H1 (cell line): ENCODE measurements at regions not wholly inside any gene's neighbourhood (a gene's known extent, or its start where the extent isn't known, plus 50 kb on each side); places are given as distances from the start of the nearest gene placed in this dataset.

Experiments
- CTCF ChIA-PET: fragments of 300-600 bp; sonication (Branson Sonifier 250); formaldehyde crosslinking; loops from one replicate; lab custom pipeline; 2021; ENCODE audit not compliant: partially characterized antibody; lab: Charles Lee
- POLR2A ChIA-PET: fragments of 300-600 bp; sonication (Branson Sonifier 250); formaldehyde crosslinking; loops from one replicate; lab custom pipeline; 2021; ENCODE audit warnings: inconsistent platforms; ENCODE audit not compliant: partially characterized antibody; lab: Charles Lee
- DNase-seq, 2 experiments: peaks; one replicate each; pipeline versions ENCODE4 v3.0.0 to v3.0.0-alpha.2; 2010 to 2022; ENCODE audit warnings: low spot score in 2 of 2, low read depth in 1 of 2, mixed read lengths in 1 of 2
- FAIRE-seq: peaks from 2 replicates; lab custom pipeline; 2011; peaks lifted over from hg19 to GRCh38; lab: Jason Lieb, UNC
- H2AFZ ChIP-seq: 2 replicates; pipeline ENCODE4 v1.8.1; 2012; ENCODE audit warnings: low read length, inconsistent platforms
- H2AK5ac ChIP-seq: 2 replicates; pipeline ENCODE4 v1.6.1; 2013; ENCODE audit warnings: low read depth, low read length
- H2BK120ac ChIP-seq: replicated peaks from 2 replicates; pipeline ENCODE3; 2013; ENCODE audit warnings: low read depth, low read length, inconsistent platforms
- H2BK12ac ChIP-seq: 2 replicates; pipeline ENCODE4 v1.6.1; 2013; ENCODE audit warnings: low read depth, low read length
- H2BK15ac ChIP-seq: 2 replicates; pipeline ENCODE4 v1.6.1; 2013; ENCODE audit warnings: low read length
- H2BK20ac ChIP-seq: 2 replicates; pipeline ENCODE4 v1.6.1; 2013; ENCODE audit warnings: low read length
- H2BK5ac ChIP-seq: 2 replicates; pipeline ENCODE4 v1.6.1; 2013; ENCODE audit warnings: low read depth, low read length
- H3K14ac ChIP-seq: 2 replicates; pipeline ENCODE4 v1.6.1; 2013; ENCODE audit warnings: inconsistent platforms; ENCODE audit not compliant: insufficient read length
- H3K18ac ChIP-seq: 2 replicates; pipeline ENCODE4 v1.6.1; 2013; ENCODE audit warnings: low read length; ENCODE audit errors: extremely low read depth
- H3K23ac ChIP-seq: 2 replicates; pipeline ENCODE4 v1.6.1; 2013; ENCODE audit warnings: inconsistent platforms; ENCODE audit not compliant: insufficient read length
- H3K23me2 ChIP-seq: 2 replicates; pipeline ENCODE4 v1.6.1; 2013; ENCODE audit warnings: low read depth, low read length
- H3K27ac ChIP-seq: 2 replicates; pipeline ENCODE4 v1.6.1; 2011; ENCODE audit warnings: low read depth, low read length, inconsistent platforms
- H3K27me3 ChIP-seq, 4 experiments: replicated peaks in 1 of 4; 1 replicate in 1 of 4; 2 replicates in 3 of 4; pipeline versions ENCODE4 v1.6.1 to v1.8.1; 2011 to 2013; ENCODE audit warnings: low read length in 3 of 4, mild to moderate bottlenecking in 3 of 4, inconsistent platforms in 2 of 4, mixed read lengths in 2 of 4, moderate library complexity in 1 of 4; ENCODE audit not compliant: control insufficient read depth in 3 of 4, insufficient read depth in 3 of 4; ENCODE audit errors: extremely low read depth in 1 of 4
- H3K36me3 ChIP-seq, 4 experiments: 2 replicates each; pipeline versions ENCODE4 v1.6.1 to v1.8.1; 2011 to 2013; ENCODE audit warnings: mild to moderate bottlenecking in 4 of 4, low read length in 3 of 4, moderate library complexity in 2 of 4, control low read depth in 1 of 4, inconsistent platforms in 1 of 4; ENCODE audit not compliant: insufficient read depth in 4 of 4, control insufficient read depth in 2 of 4
- H3K4ac ChIP-seq: replicated peaks from 2 replicates; pipeline ENCODE3; 2013; ENCODE audit warnings: low read length, low read depth, mixed read lengths, inconsistent platforms; ENCODE audit not compliant: insufficient read length
- H3K4me1 ChIP-seq, 4 experiments: replicated peaks in 1 of 4; 1 replicate in 1 of 4; 2 replicates in 3 of 4; pipeline versions ENCODE4 v1.6.1 to v1.8.1; 2011 to 2013; ENCODE audit warnings: low read length in 3 of 4, inconsistent platforms in 2 of 4, mixed read lengths in 1 of 4; ENCODE audit not compliant: insufficient read depth in 4 of 4, control insufficient read depth in 3 of 4
- H3K4me2 ChIP-seq, 2 experiments: 2 replicates each; pipeline versions ENCODE4 v1.6.1 to v1.8.1; 2011 to 2013; ENCODE audit warnings: low read depth in 2 of 2, low read length in 2 of 2, control low read depth in 1 of 2, inconsistent platforms in 1 of 2, mild to moderate bottlenecking in 1 of 2; ENCODE audit not compliant: insufficient read depth in 1 of 2
- H3K4me3 ChIP-seq, 4 experiments: fragments of 200-600, 300-600 bp in 1 of 4; sonication (generic), shearing (Covaris generic), sonication (Bioruptor Twin) in 1 of 4; 2 replicates each; pipeline versions ENCODE4 v1.5.1 to v1.8.1; 2011 to 2016; ENCODE audit warnings: low read length in 4 of 4, low read depth in 3 of 4, control low read depth in 2 of 4, inconsistent platforms in 2 of 4, mild to moderate bottlenecking in 2 of 4, mixed read lengths in 1 of 4, moderate library complexity in 1 of 4; ENCODE audit not compliant: insufficient read depth in 2 of 4; ENCODE audit errors: extremely low read depth in 1 of 4
- H3K56ac ChIP-seq: replicated peaks from 2 replicates; pipeline ENCODE3; 2013; ENCODE audit warnings: low read depth, mild to moderate bottlenecking, mixed read lengths, low read length, inconsistent platforms; ENCODE audit not compliant: insufficient read length
- H3K79me1 ChIP-seq: 2 replicates; pipeline ENCODE4 v1.6.1; 2013; ENCODE audit warnings: low read depth, low read length, control low read depth
- H3K79me2 ChIP-seq, 2 experiments: 2 replicates each; pipeline versions ENCODE4 v1.6.1 to v1.8.1; 2012 to 2013; ENCODE audit warnings: low read length in 2 of 2, mild to moderate bottlenecking in 2 of 2, inconsistent platforms in 1 of 2; ENCODE audit not compliant: insufficient read depth in 2 of 2, control insufficient read depth in 1 of 2
- H3K9ac ChIP-seq, 4 experiments: replicated peaks in 1 of 4; 1 replicate in 1 of 4; 2 replicates in 3 of 4; pipeline versions ENCODE4 v1.6.1 to v1.8.1; 2011 to 2013; ENCODE audit warnings: low read depth in 3 of 4, low read length in 3 of 4, control low read depth in 2 of 4, mild to moderate bottlenecking in 2 of 4, moderate library complexity in 2 of 4, inconsistent platforms in 1 of 4; ENCODE audit errors: extremely low read depth in 1 of 4
- H3K9me3 ChIP-seq, 2 experiments: 2 replicates each; pipeline versions ENCODE4 v1.6.1 to v1.8.1; 2012 to 2013; ENCODE audit warnings: mild to moderate bottlenecking in 2 of 2, moderate library complexity in 2 of 2, control low read depth in 1 of 2, inconsistent platforms in 1 of 2, low read depth in 1 of 2, low read length in 1 of 2, mixed read lengths in 1 of 2; ENCODE audit not compliant: insufficient read depth in 2 of 2
- H4K20me1 ChIP-seq, 2 experiments: replicated peaks in 1 of 2; 2 replicates each; pipeline versions ENCODE3 to v1.8.1; 2011 to 2013; ENCODE audit warnings: inconsistent platforms in 2 of 2, low read length in 2 of 2, mild to moderate bottlenecking in 1 of 2; ENCODE audit not compliant: insufficient read depth in 2 of 2, control insufficient read depth in 1 of 2
- H4K5ac ChIP-seq: 2 replicates; pipeline ENCODE4 v1.6.1; 2013; ENCODE audit warnings: low read length, low read depth, mixed read lengths, inconsistent platforms; ENCODE audit not compliant: insufficient read length
- H4K8ac ChIP-seq: 2 replicates; pipeline ENCODE4 v1.8.0; 2013; ENCODE audit warnings: mild to moderate bottlenecking, moderate library complexity, low read length, inconsistent platforms; ENCODE audit not compliant: insufficient read depth; ENCODE audit errors: extremely low read depth
- H4K91ac ChIP-seq: replicated peaks from 2 replicates; pipeline ENCODE3; 2013; ENCODE audit warnings: low read length, mixed read lengths, inconsistent platforms; ENCODE audit not compliant: insufficient read length
- BCL11A ChIP-seq, 2 experiments: IDR thresholded peaks; one replicate each; pipeline ENCODE4 v1.6.1; 2011; ENCODE audit warnings: low read depth in 2 of 2, low read length in 2 of 2, mild to moderate bottlenecking in 2 of 2
- CREB1 ChIP-seq: IDR thresholded peaks from 2 replicates; pipeline ENCODE4 v1.6.1; 2012; ENCODE audit warnings: inconsistent platforms
- GTF2F1 ChIP-seq: IDR thresholded peaks from 2 replicates; pipeline ENCODE4 v1.6.1; 2012; ENCODE audit warnings: low read depth, low read length, improper control_type of control experiment, borderline replicate concordance
- HDAC2 ChIP-seq, 2 experiments: fragments of 300-600 bp in 1 of 2; sonication (generic) in 1 of 2; IDR thresholded peaks; 2 replicates each; pipeline ENCODE4 v1.6.1; 2011 to 2012; ENCODE audit warnings: low read depth in 2 of 2, low read length in 2 of 2, mild to moderate bottlenecking in 2 of 2, moderate library complexity in 2 of 2, borderline replicate concordance in 1 of 2, inconsistent platforms in 1 of 2
- KDM1A ChIP-seq: fragments of 200-600, 300-600 bp; sonication (generic); IDR thresholded peaks from 2 replicates; pipeline ENCODE4 v1.7.1; 2016; ENCODE audit warnings: mild to moderate bottlenecking, low read length, borderline replicate concordance
- RAD21 ChIP-seq, 2 experiments: IDR thresholded peaks in 1 of 2; conservative IDR thresholded peaks in 1 of 2; 2 replicates each; pipeline ENCODE4 v1.6.1; 2011; ENCODE audit warnings: low read depth in 2 of 2, low read length in 2 of 2, improper control_type of control experiment in 1 of 2, inconsistent platforms in 1 of 2, mild to moderate bottlenecking in 1 of 2, moderate library complexity in 1 of 2
- SIX5 ChIP-seq: IDR thresholded peaks from 2 replicates; pipeline ENCODE4 v1.6.1; 2011; ENCODE audit warnings: mild to moderate bottlenecking, low read depth, low read length
- SP4 ChIP-seq: IDR thresholded peaks from 2 replicates; pipeline ENCODE4 v1.6.1; 2012; ENCODE audit warnings: low read length, inconsistent platforms
- SRF ChIP-seq: IDR thresholded peaks from 2 replicates; pipeline ENCODE4 v1.6.1; 2011; ENCODE audit warnings: mild to moderate bottlenecking, low read depth, low read length, moderate library complexity
- TAF1 ChIP-seq: IDR thresholded peaks from 2 replicates; pipeline ENCODE4 v1.6.1; 2011; ENCODE audit warnings: mild to moderate bottlenecking, low read depth, low read length
- TAF7 ChIP-seq: optimal IDR thresholded peaks from 2 replicates; pipeline ENCODE3; 2011; ENCODE audit warnings: low read depth, mild to moderate bottlenecking, inconsistent platforms, low read length, moderate library complexity, borderline replicate concordance
- WGBS, 2 experiments: shearing (Covaris generic) in 1 of 2; methylation state at CpG; one replicate each; pipeline versions ENCODE4 v1.1.6 to v1.1.7; 2013 to 2015; ENCODE audit warnings: low lambda C conversion rate in 2 of 2, mixed read lengths in 2 of 2, inconsistent platforms in 1 of 2, low coverage in 1 of 2, missing lambda C conversion rate in 1 of 2; ENCODE audit not compliant: insufficient replicate concordance in 2 of 2, insufficient coverage in 1 of 2, insufficient read length in 1 of 2; ENCODE audit errors: extremely low coverage in 1 of 2, missing lambda C conversion rate in 1 of 2; 5-methylcytosine and 5-hydroxymethylcytosine counted together
- TF ChIP-seq, protein P1 (sequence below): IDR thresholded peaks from 2 replicates; pipeline ENCODE4 v1.6.1; 2011; ENCODE audit warnings: low read length, improper control_type of control experiment

GRCh38 chr2:126843081-126843480 lies 55.6 kb upstream of the TEX51 start:
- DNase-seq: peak in 1 of 2 experiments; percentile 17
- Histone ChIP-seq H3K4me3 (no peak overlapping the region), H3K9ac (no peak overlapping the region), H3K9me3 (no peaks in the 10 kb centered on the region), H2BK120ac (no peak overlapping the region), H3K79me2 (no peaks in the 10 kb centered on the region), H3K4me1 (no peaks in the 10 kb centered on the region), H2AK5ac (no peak overlapping the region), H3K36me3 (no peaks in the 10 kb centered on the region), H2BK20ac (no peak overlapping the region), H4K5ac (no peak overlapping the region), H2AFZ (no peak overlapping the region), H2BK15ac (no peak overlapping the region), H2BK5ac (no peak overlapping the region), H3K18ac (no peak overlapping the region), H3K23ac (no peak overlapping the region), H3K79me1 (no peaks in the 10 kb centered on the region), H3K23me2 (no peaks in the 10 kb centered on the region), H4K91ac (no peak overlapping the region), H3K4ac (no peak overlapping the region), H4K8ac (no peak overlapping the region), H2BK12ac (no peak overlapping the region), H4K20me1 (no peaks in the 10 kb centered on the region), H3K56ac (no peak overlapping the region), H3K27ac (no peak overlapping the region), H3K14ac (no peak overlapping the region), H3K4me2 (no peak overlapping the region), H3K27me3 (peaks cover 0 to 1% (median 0%) of the 10 kb centered on the region in 4 experiments; a peak in 1 of 7 replicates)
- POLR2A ChIA-PET: no interaction called here
- no peak for TF ChIP-seq TAF1
- TF ChIP-seq RAD21 (IDR thresholded peaks at IDR 0.05 in 1 of 2, conservative IDR thresholded peaks at IDR 0.05 in 1 of 2; ENCODE audit: low read depth in 2 of 2, low read length in 2 of 2): no peak
- TF ChIP-seq HDAC2 (IDR thresholded peaks at IDR 0.05; ENCODE audit: borderline replicate concordance in 1 of 2, low read depth in 2 of 2, low read length in 2 of 2): no peak
- TF ChIP-seq BCL11A (IDR thresholded peaks at IDR 0.05; ENCODE audit: low read depth in 2 of 2, low read length in 2 of 2): no peak
- TF ChIP-seq TAF7: no peak
- no peak for TF ChIP-seq SIX5
- no peak for TF ChIP-seq GTF2F1
- no peak for TF ChIP-seq SRF
- no peak for TF ChIP-seq CREB1
- no peak for TF ChIP-seq KDM1A
- TF ChIP-seq SP4: no peak
- TF ChIP-seq, protein P1, sequence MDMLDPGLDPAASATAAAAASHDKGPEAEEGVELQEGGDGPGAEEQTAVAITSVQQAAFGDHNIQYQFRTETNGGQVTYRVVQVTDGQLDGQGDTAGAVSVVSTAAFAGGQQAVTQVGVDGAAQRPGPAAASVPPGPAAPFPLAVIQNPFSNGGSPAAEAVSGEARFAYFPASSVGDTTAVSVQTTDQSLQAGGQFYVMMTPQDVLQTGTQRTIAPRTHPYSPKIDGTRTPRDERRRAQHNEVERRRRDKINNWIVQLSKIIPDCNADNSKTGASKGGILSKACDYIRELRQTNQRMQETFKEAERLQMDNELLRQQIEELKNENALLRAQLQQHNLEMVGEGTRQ: no peak
- FAIRE-seq: no peak
- CTCF ChIA-PET: interaction anchor here (0.6 to 1.6 kb wide), 4 partner anchors 8 to 21 kb away, joined by 3 to 4 read pairs (median 3); no protein-coding TSS in a partner anchor
- WGBS, 2 experiments: 76% methylated on average over 1 of the region's 1 CpG; no CpG with 5 or more reads in 1 of the 2 experiments
